ENCODE measurements at regions not wholly inside any gene's neighbourhood (a gene's known extent, or its start where the extent isn't known, plus 50 kb on each side); places are given as distances from the start of the nearest gene placed in this dataset.
"Not testable (repeated sequence)": the region's sequence is repeated elsewhere in the genome, so short reads cannot be mapped to it uniquely, and the experiment has no call there.

GRCh38 chr5:105905392-105905791 is 1765.3 kb downstream of the EFNA5 start:
- DNase-seq (ENCODE audit: low spot score), result no peak

- no peak for DNase-seq (ENCODE audit: low spot score)
These were observed 1767.7 kb downstream of the EFNA5 start for GRCh38 chr5:105903069-105903468.

GRCh38 chr5:105899726-105900125 is 1771.0 kb downstream of the EFNA5 start:
- no peak for DNase-seq (ENCODE audit: low spot score)

DNA sequence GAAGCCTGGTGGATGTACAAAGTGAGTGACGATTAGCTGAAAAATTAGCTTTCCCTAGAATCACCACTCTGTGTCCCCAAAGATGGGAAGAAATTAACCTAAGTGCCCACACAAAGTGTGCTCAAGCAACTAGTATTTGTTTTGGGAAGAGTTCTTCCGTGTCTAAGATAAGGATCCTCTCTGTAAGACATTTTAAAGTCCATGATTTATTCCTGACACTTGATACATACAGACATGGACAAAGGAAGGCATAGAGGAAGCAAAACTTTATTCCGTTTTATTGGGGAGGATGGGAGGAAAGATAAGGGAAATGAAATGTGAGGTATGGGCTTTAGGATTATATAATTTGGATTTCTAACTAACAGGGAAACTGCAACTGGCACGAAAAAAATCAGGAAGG is 1772.6 kb downstream of the EFNA5 start:
- no peak for DNase-seq (ENCODE audit: low spot score)

- DNase-seq (ENCODE audit: low spot score), result peak; percentile 61
These were observed 1785.5 kb downstream of the EFNA5 start for GRCh38 chr5:105885266-105885665.

- DNase-seq (ENCODE audit: low spot score), result no peak
These were observed 1787.7 kb downstream of the EFNA5 start for GRCh38 chr5:105882956-105883481.

GRCh38 chr5:105878402-105878801 is 1792.3 kb downstream of the EFNA5 start:
- no peak for DNase-seq (ENCODE audit: low spot score)

DNA sequence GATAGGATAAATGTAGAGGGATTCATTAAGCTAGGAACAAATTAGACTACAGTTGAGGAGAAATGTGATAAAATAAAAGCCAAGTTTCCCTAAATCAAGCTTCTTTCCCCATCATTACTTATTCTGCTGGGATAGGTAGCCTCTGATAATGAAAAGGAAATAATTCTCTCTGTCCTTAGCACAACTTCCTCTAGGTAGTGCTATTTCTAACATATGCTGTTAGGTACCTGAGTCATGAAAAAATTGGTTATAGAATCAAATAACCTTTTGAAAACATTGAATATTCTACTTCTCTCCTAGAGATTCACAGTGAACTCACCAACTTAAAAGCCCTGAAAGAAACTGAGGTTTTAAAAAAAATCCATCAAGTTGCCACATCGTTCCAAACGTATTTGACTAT is 1793.1 kb downstream of the EFNA5 start:
- DNase-seq (ENCODE audit: low spot score), result no peak

DNA sequence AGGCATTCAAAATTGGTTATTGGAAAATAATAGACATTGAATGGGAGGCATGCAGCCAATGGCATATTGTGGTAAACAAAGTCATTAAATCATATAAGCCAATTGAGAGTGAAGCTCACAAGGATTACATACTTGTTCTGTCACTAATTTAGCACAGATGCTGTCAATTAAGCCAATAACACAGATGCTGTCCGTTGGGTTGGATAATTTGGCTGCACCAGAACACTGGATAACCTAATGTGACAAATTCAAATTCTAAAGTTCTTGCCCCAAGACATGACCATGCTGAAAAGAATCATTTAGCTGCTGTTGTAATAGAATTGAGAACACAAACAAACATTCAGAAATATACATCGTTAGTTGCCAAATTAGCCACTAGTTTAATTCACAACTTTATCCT is 1796.4 kb downstream of the EFNA5 start:
- no peak for DNase-seq (ENCODE audit: low spot score)

DNA sequence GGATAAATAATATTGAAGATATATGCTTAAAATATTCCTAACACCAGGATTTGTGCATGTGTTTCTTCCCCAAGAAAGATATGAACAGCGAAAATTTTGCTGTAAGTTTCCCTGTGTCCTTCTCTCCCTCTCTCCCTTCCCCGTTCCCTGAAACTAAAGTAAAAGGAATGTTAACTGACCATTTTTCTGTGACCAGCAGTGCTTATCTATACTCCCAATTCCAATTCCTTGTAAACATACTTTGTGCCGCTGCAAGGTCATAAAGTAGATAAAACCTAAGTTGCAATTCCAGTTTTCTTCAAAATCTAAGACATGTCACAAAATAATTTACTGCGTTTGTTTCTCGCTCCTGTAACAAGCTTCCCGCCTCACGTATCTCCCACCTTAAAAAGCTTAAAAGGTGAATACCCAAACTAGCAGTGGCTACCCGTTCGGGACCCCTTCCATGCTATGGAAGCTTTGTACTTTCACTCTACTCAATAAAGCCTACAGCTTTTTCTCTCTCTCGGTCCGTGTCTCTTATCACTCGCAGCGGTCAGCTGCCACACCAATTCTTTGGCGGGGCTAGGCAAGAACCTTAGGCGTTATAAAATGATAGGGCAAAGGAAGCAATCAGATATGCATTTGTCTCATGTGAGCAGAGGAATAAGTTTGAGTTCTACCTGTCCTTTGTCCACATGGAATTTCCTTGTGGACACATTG is 1798.0 kb downstream of the EFNA5 start:
- no peak for DNase-seq (ENCODE audit: low spot score)

DNA sequence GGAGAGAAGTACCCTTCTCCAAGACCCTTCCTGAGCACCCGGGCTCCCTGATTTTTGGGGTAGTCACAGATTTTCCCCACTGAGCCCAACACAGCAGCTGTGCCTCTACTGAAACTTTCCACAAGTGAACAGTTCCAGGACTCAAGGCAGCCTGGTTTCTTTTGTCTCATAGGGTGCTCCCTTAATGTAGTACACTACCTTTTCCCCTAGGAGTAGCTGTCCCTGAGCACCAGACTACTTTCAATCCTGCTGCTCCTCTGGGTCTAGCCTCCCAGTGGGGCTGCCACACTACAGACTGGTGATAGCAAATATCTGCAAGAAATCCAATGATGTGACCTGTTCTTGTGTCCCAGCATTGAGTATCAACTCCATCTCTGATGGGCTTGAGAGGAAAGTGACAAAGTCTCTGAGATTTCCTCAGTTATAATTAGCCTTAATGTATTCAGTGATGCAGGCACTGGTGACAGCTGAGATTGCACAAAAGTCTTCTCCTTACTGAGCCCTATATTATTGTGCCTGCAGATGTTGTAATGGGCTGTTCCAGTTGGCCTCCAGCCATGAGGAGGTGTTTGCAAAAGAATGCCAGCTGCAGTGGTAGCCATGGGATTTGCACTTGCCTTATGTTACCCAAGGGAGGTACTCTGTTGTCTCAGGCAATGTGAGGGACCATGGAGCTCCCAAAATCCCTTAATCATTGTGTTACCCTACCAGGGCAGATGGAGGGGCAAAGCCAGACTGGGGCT is 1802.5 kb downstream of the EFNA5 start:
- no peak for DNase-seq (ENCODE audit: low spot score)

GRCh38 chr5:105865834-105866233 is 1804.9 kb downstream of the EFNA5 start:
- DNase-seq (ENCODE audit: low spot score), result no peak

DNA sequence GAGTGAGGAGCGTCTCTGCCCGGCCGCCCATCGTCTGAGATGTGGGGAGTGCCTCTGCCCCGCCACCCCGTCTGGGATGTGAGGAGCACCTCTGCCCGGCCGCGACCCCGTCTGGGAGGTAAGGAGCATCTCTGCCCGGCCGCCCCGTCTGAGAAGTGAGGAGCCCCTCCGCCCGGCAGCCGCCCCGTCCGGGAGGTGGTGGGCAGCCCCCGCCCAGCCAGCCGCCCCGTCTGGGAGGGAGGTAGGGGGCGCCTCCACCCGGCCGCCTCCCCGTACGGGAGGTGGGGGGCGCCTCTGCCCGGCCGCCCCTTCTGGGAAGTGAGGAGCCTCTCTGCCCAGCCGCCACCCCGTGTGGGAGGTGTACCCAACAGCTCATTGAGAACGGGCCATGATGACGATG is 1811.4 kb downstream of the EFNA5 start:
- DNase-seq (ENCODE audit: low spot score), result not testable (repeated sequence)

DNA sequence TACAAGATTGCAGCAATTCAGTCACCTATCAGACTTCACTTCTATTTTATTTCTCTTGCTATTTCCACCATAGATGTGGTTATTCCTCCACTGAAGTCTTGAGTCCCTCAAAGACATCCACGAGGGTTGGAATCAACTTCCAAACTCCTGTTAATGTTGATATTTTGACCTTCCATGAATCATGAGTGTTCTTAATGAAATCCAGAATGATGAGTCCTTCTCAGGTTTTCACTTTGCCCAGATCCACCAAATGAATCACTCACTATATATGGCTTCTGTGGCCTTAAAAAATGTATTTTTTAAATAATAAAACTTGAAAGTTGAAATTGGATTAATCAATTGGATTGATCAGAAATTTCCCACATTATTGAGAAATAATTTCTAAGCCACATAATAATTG is 1821.0 kb downstream of the EFNA5 start:
- DNase-seq (ENCODE audit: low spot score), result no peak

DNA sequence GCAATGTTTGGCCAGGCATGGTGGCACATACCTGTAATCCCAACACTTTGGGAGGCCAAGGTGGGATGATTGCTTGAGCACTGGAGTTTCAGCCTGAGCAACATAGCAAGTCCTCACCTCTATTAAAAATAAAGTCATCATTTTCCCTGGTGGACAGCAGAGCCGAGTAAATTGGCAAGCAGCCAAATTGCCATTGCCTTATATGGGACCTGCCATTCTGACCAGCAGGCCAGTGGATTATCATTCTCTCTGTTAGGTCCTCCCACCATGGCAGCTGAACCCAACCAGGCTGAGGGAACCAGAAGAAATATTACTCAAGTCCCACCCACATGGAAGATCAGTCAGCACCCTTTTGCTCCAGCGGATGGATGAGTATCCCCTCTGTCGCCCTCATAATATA is 1829.9 kb downstream of the EFNA5 start:
- no peak for DNase-seq (ENCODE audit: low spot score)

- no peak for DNase-seq (ENCODE audit: low spot score)
These were observed 1833.8 kb downstream of the EFNA5 start for GRCh38 chr5:105836887-105837286.

- no peak for DNase-seq (ENCODE audit: low spot score)
These were observed 1834.5 kb downstream of the EFNA5 start for GRCh38 chr5:105836268-105836667.

DNA sequence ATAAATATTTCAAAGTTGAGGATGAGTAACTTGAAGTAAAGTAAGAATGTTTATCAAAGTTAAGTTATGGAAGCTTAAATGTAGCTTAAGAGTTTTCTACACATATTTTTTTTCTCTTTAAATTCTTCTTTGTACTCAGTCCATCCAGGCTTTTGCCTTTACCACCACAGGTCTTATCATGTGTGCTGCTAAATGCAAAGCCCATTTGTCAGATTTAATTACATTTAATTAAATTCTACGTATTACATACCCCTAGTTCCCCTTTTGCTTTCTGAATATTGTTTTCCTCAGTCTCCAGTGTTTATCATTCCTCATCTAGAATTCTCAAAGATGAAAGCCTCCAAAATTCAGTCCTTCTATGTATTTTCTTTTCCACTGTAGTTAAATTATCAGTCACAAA is 1841.9 kb downstream of the EFNA5 start:
- DNase-seq (ENCODE audit: low spot score), result no peak

- no peak for DNase-seq (ENCODE audit: low spot score)
These were observed 1848.9 kb downstream of the EFNA5 start for GRCh38 chr5:105821800-105822199.

DNA sequence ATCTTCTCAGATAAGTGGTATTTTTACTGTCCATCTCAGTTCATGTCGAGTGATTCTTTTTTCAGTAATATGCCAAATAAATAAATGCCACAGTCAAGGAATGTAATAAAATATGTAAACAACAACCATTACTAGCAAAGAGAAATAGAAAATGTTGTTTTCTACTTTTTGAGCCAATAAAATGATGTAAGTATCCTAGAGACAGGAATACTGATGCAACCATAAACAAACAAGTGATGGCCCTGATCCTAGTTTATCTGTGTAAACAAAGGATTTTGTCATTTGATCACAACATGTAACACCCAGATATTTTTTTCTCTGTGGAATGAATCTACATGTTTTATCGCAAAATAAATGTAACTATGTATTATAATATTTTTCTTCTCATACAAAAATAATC is 1852.8 kb downstream of the EFNA5 start:
- DNase-seq (ENCODE audit: low spot score), result no peak

GRCh38 chr5:105817416-105817815 is 1853.3 kb downstream of the EFNA5 start:
- no peak for DNase-seq (ENCODE audit: low spot score)

- DNase-seq (ENCODE audit: low spot score), result no peak
These were observed 1853.8 kb downstream of the EFNA5 start for GRCh38 chr5:105816961-105817360.

DNA sequence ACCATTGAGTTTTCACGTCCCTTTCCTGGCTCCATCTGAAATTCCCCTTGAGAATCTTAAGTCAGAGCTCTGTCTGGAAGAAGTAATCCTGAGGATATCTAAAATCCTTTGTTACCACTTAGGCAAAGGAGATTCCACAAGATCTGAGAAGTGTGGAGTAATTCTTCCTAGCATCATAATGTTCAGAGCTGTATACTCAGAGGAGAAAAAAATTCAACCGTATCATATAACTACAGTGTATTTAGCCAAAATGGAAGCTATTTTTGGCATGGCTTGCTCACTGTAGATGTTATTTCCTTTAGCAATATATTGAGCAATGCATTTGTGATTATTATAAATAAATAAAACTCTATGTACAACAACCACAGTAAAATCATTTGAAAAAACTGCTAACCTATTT is 1858.4 kb downstream of the EFNA5 start:
- DNase-seq (ENCODE audit: low spot score), result no peak

DNA sequence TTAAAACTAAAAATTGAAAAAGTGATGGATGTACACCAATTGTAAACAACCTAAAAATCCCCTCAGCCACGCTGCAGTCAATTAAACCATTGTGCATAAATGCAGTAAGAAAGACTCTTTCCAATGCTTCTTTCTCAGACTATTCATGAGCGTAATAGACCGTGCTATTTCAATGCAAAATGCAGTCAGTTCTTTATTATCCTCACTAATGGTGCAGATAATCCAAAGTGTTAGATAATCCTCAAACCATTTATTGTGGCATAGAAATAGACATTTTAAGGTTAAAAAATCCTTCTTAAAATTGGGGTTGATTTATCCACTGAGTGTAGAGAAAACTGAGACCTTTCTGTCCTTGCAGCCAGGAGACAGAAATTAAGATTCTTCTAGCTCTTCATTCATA is 1862.8 kb downstream of the EFNA5 start:
- DNase-seq (ENCODE audit: low spot score), result no peak
